IMR-90 (cell line): ENCODE measurements at regions not wholly inside any gene's neighbourhood (a gene's known extent, or its start where the extent isn't known, plus 50 kb on each side); places are given as distances from the start of the nearest gene placed in this dataset.

Experiments used
- ATAC-seq: fragments of 200-7000 bp; cut with Tn5 transposase; 2 replicates; pipeline ENCODE4 v1.9.1; 2020; ENCODE audit warnings: low read depth, mild to moderate bottlenecking, moderate library complexity
- BruUV-seq: library from RNA; stranded (reverse); fragments of 400-500 nt; replicated peaks from 2 replicates; lab custom pipeline; 2021; lab: Mats Ljungman, UMichigan
- CTCF ChIA-PET: fragments of 300-600 bp; formaldehyde crosslinking; extraction: SDS; loops from one replicate; lab custom pipeline; 2021; ENCODE audit warnings: antibody characterized with exemption; lab: Yijun Ruan, JAX
- POLR2A ChIA-PET: fragments of 300-600 bp; sonication (Branson Sonifier 250); formaldehyde crosslinking; loops from one replicate; lab custom pipeline; 2022; ENCODE audit warnings: antibody characterized with exemption; ENCODE audit not compliant: unreplicated experiment; lab: Charles Lee
- DNase-seq: peaks from one replicate; pipeline ENCODE4 v3.0.0; 2013
- H2AFZ ChIP-seq: replicated peaks from 2 replicates; pipeline ENCODE3; 2013; ENCODE audit warnings: low read length, mild to moderate bottlenecking; ENCODE audit not compliant: poor library complexity
- H2AK5ac ChIP-seq: 2 replicates; pipeline ENCODE4 v1.6.1; 2013; ENCODE audit warnings: low read depth, low read length, inconsistent platforms
- H2AK9ac ChIP-seq: replicated peaks from 2 replicates; pipeline ENCODE3; 2013; ENCODE audit warnings: mild to moderate bottlenecking, low read depth, low read length, moderate library complexity; ENCODE audit not compliant: poor library complexity
- H2BK120ac ChIP-seq: 2 replicates; pipeline ENCODE4 v1.6.1; 2013; ENCODE audit warnings: low read depth, low read length, inconsistent platforms
- H2BK15ac ChIP-seq: 3 replicates; pipeline ENCODE4 v1.6.1; 2013; ENCODE audit warnings: low read depth, low read length, inconsistent platforms
- H2BK20ac ChIP-seq: 2 replicates; pipeline ENCODE4 v1.6.1; 2013; ENCODE audit warnings: low read depth, mild to moderate bottlenecking, inconsistent platforms, low read length, moderate library complexity
- H2BK5ac ChIP-seq: 2 replicates; pipeline ENCODE4 v1.6.1; 2013; ENCODE audit warnings: mild to moderate bottlenecking, low read depth, low read length, inconsistent platforms; ENCODE audit not compliant: poor library complexity, severe bottlenecking
- H3K14ac ChIP-seq: replicated peaks from 2 replicates; pipeline ENCODE4 v1.6.1; 2013; ENCODE audit warnings: low read depth, low read length, inconsistent platforms
- H3K18ac ChIP-seq: 2 replicates; pipeline ENCODE4 v1.6.1; 2013; ENCODE audit warnings: low read depth, low read length, control low read depth
- H3K23ac ChIP-seq: 2 replicates; pipeline ENCODE4 v1.6.1; 2013; ENCODE audit warnings: low read depth, low read length, inconsistent platforms
- H3K27ac ChIP-seq: 2 replicates; pipeline ENCODE4 v1.5.1; 2013; ENCODE audit warnings: mild to moderate bottlenecking, control low read depth, low read length; ENCODE audit not compliant: insufficient read depth
- H3K27me3 ChIP-seq: 2 replicates; pipeline ENCODE4 v1.6.1; 2013; ENCODE audit warnings: low read length; ENCODE audit not compliant: control insufficient read depth, insufficient read depth
- H3K36me3 ChIP-seq: 2 replicates; pipeline ENCODE4 v1.6.1; 2013; ENCODE audit warnings: low read length, mixed read lengths; ENCODE audit not compliant: control insufficient read depth, insufficient read depth
- H3K4ac ChIP-seq: 2 replicates; pipeline ENCODE4 v1.6.1; 2013; ENCODE audit warnings: low read depth, low read length, inconsistent platforms
- H3K4me1 ChIP-seq: 2 replicates; pipeline ENCODE4 v1.6.1; 2013; ENCODE audit warnings: low read length, mixed read lengths; ENCODE audit not compliant: control insufficient read depth, insufficient read depth
- H3K4me2 ChIP-seq: 2 replicates; pipeline ENCODE4 v1.6.1; 2013; ENCODE audit warnings: low read depth, mild to moderate bottlenecking, control low read depth, low read length, moderate library complexity
- H3K4me3 ChIP-seq: 2 replicates; pipeline ENCODE4 v1.5.1; 2013; ENCODE audit warnings: low read depth, mild to moderate bottlenecking, control low read depth, low read length, moderate library complexity; ENCODE audit not compliant: insufficient read depth
- H3K56ac ChIP-seq: 2 replicates; pipeline ENCODE4 v1.6.1; 2013; ENCODE audit warnings: low read length, inconsistent platforms; ENCODE audit not compliant: insufficient read depth; ENCODE audit errors: extremely low read depth
- H3K79me1 ChIP-seq, 2 experiments: 2 replicates each; pipeline ENCODE4 v1.6.1; 2013; ENCODE audit warnings: low read length in 2 of 2, inconsistent platforms in 1 of 2, low read depth in 1 of 2
- H3K9ac ChIP-seq: 2 replicates; pipeline ENCODE4 v1.6.1; 2013; ENCODE audit warnings: low read depth, low read length, control low read depth
- H3K9me1 ChIP-seq: 2 replicates; pipeline ENCODE4 v1.6.1; 2013; ENCODE audit warnings: low read length, inconsistent platforms; ENCODE audit not compliant: insufficient read depth
- H3K9me3 ChIP-seq: 2 replicates; pipeline ENCODE4 v1.6.1; 2013; ENCODE audit warnings: low read length; ENCODE audit not compliant: control insufficient read depth, insufficient read depth
- H4K20me1 ChIP-seq: 2 replicates; pipeline ENCODE4 v1.6.1; 2013; ENCODE audit warnings: low read length, inconsistent platforms; ENCODE audit not compliant: insufficient read depth
- H4K5ac ChIP-seq: 2 replicates; pipeline ENCODE4 v1.6.1; 2013; ENCODE audit warnings: mild to moderate bottlenecking, low read depth, low read length, control low read depth
- H4K8ac ChIP-seq, 2 experiments: 2 replicates each; pipeline ENCODE4 v1.6.1; 2013; ENCODE audit warnings: low read depth in 2 of 2, low read length in 2 of 2, control low read depth in 1 of 2, inconsistent platforms in 1 of 2
- H4K91ac ChIP-seq: 2 replicates; pipeline ENCODE4 v1.6.1; 2013; ENCODE audit warnings: low read depth, low read length, inconsistent platforms; ENCODE audit not compliant: insufficient read depth
- BHLHE40 ChIP-seq: fragments of 150-350 bp; IDR thresholded peaks from 2 replicates; pipeline ENCODE4 v1.6.1; 2016; ENCODE audit warnings: mild to moderate bottlenecking, low read depth, low read length
- CEBPB ChIP-seq: IDR thresholded peaks from 2 replicates; pipeline ENCODE4 v1.6.1; 2012; ENCODE audit warnings: low read depth, low read length, improper control_type of control experiment
- CHD1 ChIP-seq: IDR thresholded peaks from 2 replicates; pipeline ENCODE4 v1.6.1; 2012; ENCODE audit warnings: low read depth, low read length, improper control_type of control experiment
- FOS ChIP-seq: fragments of 150-350 bp; IDR thresholded peaks from 2 replicates; pipeline ENCODE4 v1.6.1; 2016; ENCODE audit warnings: low read depth, low read length
- POLR2A ChIP-seq: IDR thresholded peaks from 2 replicates; pipeline ENCODE4 v1.6.1; 2012; ENCODE audit warnings: mild to moderate bottlenecking, low read depth, low read length
- RCOR1 ChIP-seq: IDR thresholded peaks from 2 replicates; pipeline ENCODE4 v1.6.1; 2012; ENCODE audit warnings: mild to moderate bottlenecking, low read length, improper control_type of control experiment; ENCODE audit not compliant: insufficient replicate concordance
- RFX5 ChIP-seq: IDR thresholded peaks from 2 replicates; pipeline ENCODE4 v1.8.0; 2012; ENCODE audit warnings: low read depth, mild to moderate bottlenecking, low read length, moderate library complexity
- SMC3 ChIP-seq: fragments of 150-350 bp; IDR thresholded peaks from 2 replicates; pipeline ENCODE4 v1.6.1; 2016; ENCODE audit warnings: low read depth, mild to moderate bottlenecking, antibody characterized with exemption, low read length, moderate library complexity
- WGBS, 2 experiments: methylation state at CpG; one replicate each; pipeline versions ENCODE4 v1.1.5 to v1.1.7; 2013; ENCODE audit warnings: missing lambda C conversion rate in 2 of 2; ENCODE audit not compliant: insufficient read length in 1 of 2; ENCODE audit errors: extremely low coverage in 2 of 2; 5-methylcytosine and 5-hydroxymethylcytosine counted together
- dilution Hi-C: fragments of 300-500 bp; cut with HindIII; formaldehyde crosslinking; loops from one replicate; pipeline ENCODE4 v1.14.3; 2018; ENCODE audit warnings: low sequenced_read_pairs; ENCODE audit not compliant: unreplicated experiment
- in situ Hi-C: fragments of 300-500 bp; cut with MboI; formaldehyde crosslinking; loops from 3 replicates; pipeline ENCODE4 v1.14.3; 2019; ENCODE audit warnings: low sequenced_read_pairs, inconsistent platforms, mixed read lengths
- intact Hi-C: fragments of 100-400 bp; cut with micrococcal nuclease; formaldehyde crosslinking; loops from 2 replicates; pipeline ENCODE4 v1.10.0; 2022
- TF ChIP-seq, protein P1 (sequence below): fragments of 150-350 bp; IDR thresholded peaks from 2 replicates; pipeline ENCODE4 v1.6.1; 2016; ENCODE audit warnings: low read depth, mild to moderate bottlenecking, low read length, moderate library complexity, borderline replicate concordance
- TF ChIP-seq, protein P2 (sequence below): fragments of 150-350 bp; IDR thresholded peaks from 2 replicates; pipeline ENCODE4 v1.6.1; 2017; ENCODE audit warnings: mild to moderate bottlenecking, antibody characterized with exemption, low read length, low read depth

DNA sequence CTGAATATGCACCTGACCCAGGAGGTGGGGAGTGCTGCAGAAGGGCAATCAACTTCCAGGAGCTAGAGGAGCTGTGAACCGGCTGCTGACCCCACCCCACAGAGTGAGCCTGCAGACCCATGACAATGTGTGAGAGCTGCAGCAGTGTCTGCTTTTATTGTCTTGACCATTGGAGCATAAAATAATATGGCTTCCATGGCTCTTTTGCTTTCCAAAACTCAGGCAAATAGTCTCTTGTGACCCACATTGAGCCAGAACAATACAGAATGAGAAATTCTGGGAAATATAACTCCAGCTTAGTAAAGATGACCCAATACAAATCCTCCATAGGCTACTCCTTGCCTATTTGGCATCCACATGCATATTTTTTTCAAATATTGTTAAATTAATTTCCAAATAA lies 309.6 kb downstream of the PYDC2 start:
- ChIA-PET CTCF (no interaction called here), POLR2A (no interaction called here)
- no CpG with 5 or more reads among the region's 1 CpG for WGBS, 2 experiments
- Histone ChIP-seq H4K8ac (no peak overlapping the region), H2AK9ac (no peak overlapping the region), H3K4me3 (no peak overlapping the region), H2BK20ac (no peak overlapping the region), H4K5ac (no peak overlapping the region), H2AK5ac (no peak overlapping the region), H3K14ac (no peak overlapping the region), H3K4me1 (no peaks in the 10 kb centered on the region), H3K4ac (no peak overlapping the region), H2AFZ (no peak overlapping the region), H3K27ac (no peak overlapping the region), H2BK120ac (no peak overlapping the region), H3K9me3 (peaks cover 10% of the 10 kb centered on the region), H2BK5ac (no peak overlapping the region), H3K9me1 (no peaks in the 10 kb centered on the region), H4K20me1 (no peaks in the 10 kb centered on the region), H2BK15ac (no peak overlapping the region), H3K56ac (no peak overlapping the region), H4K91ac (no peak overlapping the region), H3K9ac (no peak overlapping the region), H3K4me2 (no peak overlapping the region), H3K79me1 (no peaks in the 10 kb centered on the region), H3K23ac (no peak overlapping the region), H3K27me3 (no peaks in the 10 kb centered on the region), H3K36me3 (no peaks in the 10 kb centered on the region), H3K18ac (no peak overlapping the region)
- no peak for DNase-seq
- no TSS peak for BruUV-seq
- ATAC-seq = no peak
- TF ChIP-seq BHLHE40 = no peak
- no peak for TF ChIP-seq RCOR1
- no peak for TF ChIP-seq CHD1
- no peak for TF ChIP-seq RFX5
- no peak for TF ChIP-seq CEBPB
- TF ChIP-seq FOS = no peak
- TF ChIP-seq, protein P1, sequence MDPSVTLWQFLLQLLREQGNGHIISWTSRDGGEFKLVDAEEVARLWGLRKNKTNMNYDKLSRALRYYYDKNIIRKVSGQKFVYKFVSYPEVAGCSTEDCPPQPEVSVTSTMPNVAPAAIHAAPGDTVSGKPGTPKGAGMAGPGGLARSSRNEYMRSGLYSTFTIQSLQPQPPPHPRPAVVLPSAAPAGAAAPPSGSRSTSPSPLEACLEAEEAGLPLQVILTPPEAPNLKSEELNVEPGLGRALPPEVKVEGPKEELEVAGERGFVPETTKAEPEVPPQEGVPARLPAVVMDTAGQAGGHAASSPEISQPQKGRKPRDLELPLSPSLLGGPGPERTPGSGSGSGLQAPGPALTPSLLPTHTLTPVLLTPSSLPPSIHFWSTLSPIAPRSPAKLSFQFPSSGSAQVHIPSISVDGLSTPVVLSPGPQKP = no peak
- no peak for TF ChIP-seq SMC3
- TF ChIP-seq, protein P2, sequence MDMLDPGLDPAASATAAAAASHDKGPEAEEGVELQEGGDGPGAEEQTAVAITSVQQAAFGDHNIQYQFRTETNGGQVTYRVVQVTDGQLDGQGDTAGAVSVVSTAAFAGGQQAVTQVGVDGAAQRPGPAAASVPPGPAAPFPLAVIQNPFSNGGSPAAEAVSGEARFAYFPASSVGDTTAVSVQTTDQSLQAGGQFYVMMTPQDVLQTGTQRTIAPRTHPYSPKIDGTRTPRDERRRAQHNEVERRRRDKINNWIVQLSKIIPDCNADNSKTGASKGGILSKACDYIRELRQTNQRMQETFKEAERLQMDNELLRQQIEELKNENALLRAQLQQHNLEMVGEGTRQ = no peak
- TF ChIP-seq POLR2A = no peak
- in situ Hi-C loops (no loop called here), dilution Hi-C loops (no loop called here), intact Hi-C loops (no loop called here)
